ENCODE measurements at regions not wholly inside any gene's neighbourhood (a gene's known extent, or its start where the extent isn't known, plus 50 kb on each side); places are given as distances from the start of the nearest gene placed in this dataset.

DNA sequence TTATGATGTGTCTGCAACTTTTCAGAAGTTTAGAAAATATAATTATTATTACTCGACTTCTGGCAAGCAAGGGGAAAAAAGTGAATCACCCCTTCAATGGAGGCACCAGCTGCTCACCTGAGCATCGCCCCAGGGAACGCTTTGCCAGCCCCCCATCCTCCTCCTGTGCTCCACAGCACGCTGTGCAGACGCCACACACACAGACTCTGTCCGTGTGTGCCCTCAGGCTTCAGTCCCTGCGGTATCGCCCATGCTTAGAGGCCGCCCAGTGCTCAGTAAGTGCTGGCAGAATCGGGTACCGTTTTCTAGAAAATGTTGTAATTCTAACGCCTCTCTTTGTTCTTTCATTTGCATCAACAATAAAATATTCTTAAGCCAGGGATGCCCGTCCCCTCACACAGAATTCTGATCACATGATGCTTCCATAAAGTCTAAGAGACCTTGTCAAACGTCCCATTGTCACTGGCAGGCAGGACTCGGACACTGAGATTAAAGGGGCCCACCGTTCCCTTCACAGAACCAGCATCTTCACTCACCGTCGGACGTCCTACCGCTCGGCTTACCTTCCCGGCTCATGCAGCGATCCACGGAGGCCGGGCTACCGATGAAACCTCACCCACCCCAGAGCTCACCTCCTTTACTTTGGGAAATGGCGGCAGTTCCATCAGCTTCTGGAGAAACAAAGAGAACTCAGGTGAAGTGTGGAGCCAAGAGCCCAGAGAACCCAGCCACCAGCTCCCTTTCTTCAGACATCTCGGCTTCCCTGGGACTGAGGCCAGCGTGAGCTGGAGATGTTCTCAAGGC, 105.5 kb downstream of the DLL1 start:
- 94% methylated on average over 24 of the region's 29 CpGs for WGBS (ENCODE audit: insufficient coverage)
- H3K4me1 ChIP-seq (ENCODE audit: control insufficient read depth in 1 of 2, insufficient read depth in 2 of 2, low read length in 2 of 2) = no peaks in the 10 kb centered on the region
- no peak overlapping the region for H3K4me3 Mint-ChIP-seq
- H4K20me1 ChIP-seq (ENCODE audit: insufficient read depth, low read length) = no peaks in the 10 kb centered on the region
- no peak overlapping the region for H2AFZ ChIP-seq (ENCODE audit: insufficient read depth, low read depth, low read length, poor library complexity, severe bottlenecking)
- TF ChIP-seq, protein P1, sequence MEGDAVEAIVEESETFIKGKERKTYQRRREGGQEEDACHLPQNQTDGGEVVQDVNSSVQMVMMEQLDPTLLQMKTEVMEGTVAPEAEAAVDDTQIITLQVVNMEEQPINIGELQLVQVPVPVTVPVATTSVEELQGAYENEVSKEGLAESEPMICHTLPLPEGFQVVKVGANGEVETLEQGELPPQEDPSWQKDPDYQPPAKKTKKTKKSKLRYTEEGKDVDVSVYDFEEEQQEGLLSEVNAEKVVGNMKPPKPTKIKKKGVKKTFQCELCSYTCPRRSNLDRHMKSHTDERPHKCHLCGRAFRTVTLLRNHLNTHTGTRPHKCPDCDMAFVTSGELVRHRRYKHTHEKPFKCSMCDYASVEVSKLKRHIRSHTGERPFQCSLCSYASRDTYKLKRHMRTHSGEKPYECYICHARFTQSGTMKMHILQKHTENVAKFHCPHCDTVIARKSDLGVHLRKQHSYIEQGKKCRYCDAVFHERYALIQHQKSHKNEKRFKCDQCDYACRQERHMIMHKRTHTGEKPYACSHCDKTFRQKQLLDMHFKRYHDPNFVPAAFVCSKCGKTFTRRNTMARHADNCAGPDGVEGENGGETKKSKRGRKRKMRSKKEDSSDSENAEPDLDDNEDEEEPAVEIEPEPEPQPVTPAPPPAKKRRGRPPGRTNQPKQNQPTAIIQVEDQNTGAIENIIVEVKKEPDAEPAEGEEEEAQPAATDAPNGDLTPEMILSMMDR (IDR thresholded peaks at IDR 0.05) = no peak
- no peaks in the 10 kb centered on the region for H3K36me3 ChIP-seq (replicated peaks in 1 of 2; ENCODE audit: control insufficient read depth in 1 of 2, insufficient read depth in 2 of 2, low read length in 2 of 2)
- intact Hi-C loops (cut with micrococcal nuclease) = no loop called here
- H3K4me2 ChIP-seq (replicated peaks; ENCODE audit: extremely low read depth, low read length, poor library complexity, severe bottlenecking) = no peak overlapping the region
- H3K4me3 ChIP-seq (replicated peaks in 1 of 3; ENCODE audit: low read depth in 2 of 3, low read length in 3 of 3) = no peak overlapping the region
- no peaks in the 10 kb centered on the region for H3K9me3 ChIP-seq (replicated peaks in 1 of 2; ENCODE audit: control insufficient read depth in 1 of 2, insufficient read depth in 1 of 2, low read length in 2 of 2)
- no peaks in the 10 kb centered on the region for H3K36me3 Mint-ChIP-seq
- H3K27ac ChIP-seq (ENCODE audit: low read depth in 1 of 2, low read length in 2 of 2) = no peak overlapping the region
- H3K27me3 Mint-ChIP-seq (ENCODE audit: low read depth in 3 of 3) = peaks cover 0 to 12% (median 2%) of the 10 kb centered on the region in 3 donors
- H3K4me1 Mint-ChIP-seq = no peaks in the 10 kb centered on the region
- H3K9ac ChIP-seq (ENCODE audit: insufficient read depth, low read length, poor library complexity, severe bottlenecking) = no peak overlapping the region
- H3K79me2 ChIP-seq (ENCODE audit: insufficient read depth, low read length) = no peaks in the 10 kb centered on the region
- H3K9me3 Mint-ChIP-seq = peaks cover 0 to 9% (median 3%) of the 10 kb centered on the region in 7 donors
- no peak overlapping the region for H3K27ac Mint-ChIP-seq
- no peak for DNase-seq
- no peaks in the 10 kb centered on the region for H3K27me3 ChIP-seq (ENCODE audit: control insufficient read depth in 2 of 2, insufficient read depth in 2 of 2, low read length in 2 of 2)

DNA sequence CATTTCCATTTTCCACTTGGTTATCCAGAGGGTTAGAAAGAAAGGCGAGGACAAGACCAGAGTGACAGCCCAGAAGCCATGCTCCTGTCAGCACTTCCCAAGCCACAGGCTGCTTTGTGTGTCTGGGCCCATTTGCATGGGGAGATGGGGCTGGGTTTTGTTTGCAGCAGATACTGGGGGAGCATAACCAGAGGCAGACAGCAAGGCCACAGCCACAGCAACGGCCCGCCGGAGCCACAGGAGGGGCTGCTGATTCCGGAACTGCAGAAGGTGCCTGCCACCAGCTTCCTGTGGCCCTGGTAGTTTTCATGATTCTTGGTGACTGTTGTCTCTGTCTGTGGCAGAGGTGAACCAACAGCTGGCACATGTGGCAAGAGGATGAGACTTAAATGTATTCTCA, 106.6 kb downstream of the DLL1 start:
- Histone ChIP-seq H3K4me3 (replicated peaks in 1 of 3; ENCODE audit: low read depth in 2 of 3, low read length in 3 of 3) (no peak overlapping the region), H3K79me2 (ENCODE audit: insufficient read depth, low read length) (no peaks in the 10 kb centered on the region), H4K20me1 (ENCODE audit: insufficient read depth, low read length) (no peaks in the 10 kb centered on the region), H3K9me3 (replicated peaks in 1 of 2; ENCODE audit: control insufficient read depth in 1 of 2, insufficient read depth in 1 of 2, low read length in 2 of 2) (no peaks in the 10 kb centered on the region), H3K4me1 (ENCODE audit: control insufficient read depth in 1 of 2, insufficient read depth in 2 of 2, low read length in 2 of 2) (no peaks in the 10 kb centered on the region), H3K9ac (ENCODE audit: insufficient read depth, low read length, poor library complexity, severe bottlenecking) (no peak overlapping the region), H3K27ac (ENCODE audit: low read depth in 1 of 2, low read length in 2 of 2) (no peak overlapping the region), H3K4me2 (replicated peaks; ENCODE audit: extremely low read depth, low read length, poor library complexity, severe bottlenecking) (no peak overlapping the region), H3K36me3 (replicated peaks in 1 of 2; ENCODE audit: control insufficient read depth in 1 of 2, insufficient read depth in 2 of 2, low read length in 2 of 2) (no peaks in the 10 kb centered on the region), H2AFZ (ENCODE audit: insufficient read depth, low read depth, low read length, poor library complexity, severe bottlenecking) (no peak overlapping the region), H3K27me3 (ENCODE audit: control insufficient read depth in 2 of 2, insufficient read depth in 2 of 2, low read length in 2 of 2) (no peaks in the 10 kb centered on the region)
- TF ChIP-seq, protein P1 (IDR thresholded peaks at IDR 0.05) = no peak
- peaks cover 0 to 10% (median 2%) of the 10 kb centered on the region in 3 donors for H3K27me3 Mint-ChIP-seq (ENCODE audit: low read depth in 3 of 3)
- H3K36me3 Mint-ChIP-seq = no peaks in the 10 kb centered on the region
- intact Hi-C loops (cut with micrococcal nuclease) = no loop called here
- H3K27ac Mint-ChIP-seq = no peak overlapping the region
- no peak overlapping the region for H3K4me3 Mint-ChIP-seq
- H3K9me3 Mint-ChIP-seq = peaks cover 0 to 9% (median 3%) of the 10 kb centered on the region in 7 donors
- no peak for DNase-seq
- WGBS (ENCODE audit: insufficient coverage) = 82% methylated on average over 5 of the region's 5 CpGs
- H3K4me1 Mint-ChIP-seq = no peaks in the 10 kb centered on the region

Data from CD14-positive monocyte (primary cell).